Prostate gland (tissue), 2 donors: ENCODE measurements at regions not wholly inside any gene's neighbourhood (a gene's known extent, or its start where the extent isn't known, plus 50 kb on each side); places are given as distances from the start of the nearest gene placed in this dataset.

Source experiments
- POLR2AphosphoS5 ChIP-seq: sonication (generic); formaldehyde crosslinking; IDR thresholded peaks from one replicate; pipeline ENCODE4 v1.6.1; 2017; ENCODE audit warnings: antibody characterized with exemption
- TF ChIP-seq, protein P1 (sequence below), 4 experiments: fragments of 200-600 bp in 2 of 4; fragments of 450-650 bp in 2 of 4; sonication (generic) in 2 of 4; IDR thresholded peaks; 1 replicate in 3 of 4; 2 replicates in 1 of 4; pipeline ENCODE4 v1.5.1; 2016 to 2019; ENCODE audit warnings: antibody characterized with exemption in 4 of 4, mild to moderate bottlenecking in 2 of 4, moderate library complexity in 2 of 4

DNA sequence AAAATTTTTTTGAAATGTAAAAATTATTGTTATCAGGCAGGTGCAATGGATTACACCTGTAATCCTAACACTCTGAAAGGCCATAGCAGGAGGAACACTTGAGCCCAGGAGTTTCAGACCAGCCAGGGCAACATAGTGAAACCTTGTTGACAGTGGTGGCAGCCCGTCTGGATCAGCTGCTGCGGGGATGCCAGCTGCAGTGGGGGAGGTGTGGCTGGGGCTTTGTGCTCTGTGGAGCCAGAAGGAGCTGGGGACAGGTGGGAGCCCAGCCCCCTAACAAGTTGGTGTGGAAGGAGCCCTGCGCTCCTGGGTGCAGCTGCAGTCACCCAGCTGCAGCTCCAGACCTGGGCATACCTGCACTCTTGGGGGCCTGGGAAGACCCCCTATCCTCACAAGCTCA lies 182.4 kb upstream of the MC4R start:
- TF ChIP-seq, protein P1, sequence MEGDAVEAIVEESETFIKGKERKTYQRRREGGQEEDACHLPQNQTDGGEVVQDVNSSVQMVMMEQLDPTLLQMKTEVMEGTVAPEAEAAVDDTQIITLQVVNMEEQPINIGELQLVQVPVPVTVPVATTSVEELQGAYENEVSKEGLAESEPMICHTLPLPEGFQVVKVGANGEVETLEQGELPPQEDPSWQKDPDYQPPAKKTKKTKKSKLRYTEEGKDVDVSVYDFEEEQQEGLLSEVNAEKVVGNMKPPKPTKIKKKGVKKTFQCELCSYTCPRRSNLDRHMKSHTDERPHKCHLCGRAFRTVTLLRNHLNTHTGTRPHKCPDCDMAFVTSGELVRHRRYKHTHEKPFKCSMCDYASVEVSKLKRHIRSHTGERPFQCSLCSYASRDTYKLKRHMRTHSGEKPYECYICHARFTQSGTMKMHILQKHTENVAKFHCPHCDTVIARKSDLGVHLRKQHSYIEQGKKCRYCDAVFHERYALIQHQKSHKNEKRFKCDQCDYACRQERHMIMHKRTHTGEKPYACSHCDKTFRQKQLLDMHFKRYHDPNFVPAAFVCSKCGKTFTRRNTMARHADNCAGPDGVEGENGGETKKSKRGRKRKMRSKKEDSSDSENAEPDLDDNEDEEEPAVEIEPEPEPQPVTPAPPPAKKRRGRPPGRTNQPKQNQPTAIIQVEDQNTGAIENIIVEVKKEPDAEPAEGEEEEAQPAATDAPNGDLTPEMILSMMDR (IDR thresholded peaks at IDR 0.05), result no peak
- no peak for TF ChIP-seq POLR2AphosphoS5
